Calu3 (cell line): ENCODE measurements at regions not wholly inside any gene's neighbourhood (a gene's known extent, or its start where the extent isn't known, plus 50 kb on each side); places are given as distances from the start of the nearest gene placed in this dataset.

Source experiments
- BruUV-seq: library from RNA; stranded (reverse); fragments of 400-500 nt; replicated peaks from 2 replicates; lab custom pipeline; 2021; lab: Mats Ljungman, UMichigan
- CTCF ChIA-PET: fragments of 300-600 bp; sonication (Branson Sonifier 250); formaldehyde crosslinking; loops from one replicate; lab custom pipeline; 2022; ENCODE audit warnings: antibody characterized with exemption; lab: Charles Lee
- DNase-seq: peaks from one replicate; pipeline ENCODE4 v3.0.0; 2022
- H3K27ac Mint-ChIP-seq: one replicate; pipeline ENCODE4 v1.8.0; 2022; ENCODE audit warnings: mixed read lengths; ENCODE audit not compliant: unreplicated experiment
- H3K27me3 Mint-ChIP-seq: one replicate; pipeline ENCODE4 v1.8.0; 2022; ENCODE audit warnings: mixed read lengths; ENCODE audit not compliant: unreplicated experiment
- H3K36me3 Mint-ChIP-seq: one replicate; pipeline ENCODE4 v1.8.0; 2022; ENCODE audit warnings: mild to moderate bottlenecking, moderate library complexity, mixed read lengths; ENCODE audit not compliant: insufficient read depth, unreplicated experiment
- H3K4me1 Mint-ChIP-seq: one replicate; pipeline ENCODE4 v1.8.0; 2022; ENCODE audit warnings: mild to moderate bottlenecking, low read depth, mixed read lengths; ENCODE audit not compliant: unreplicated experiment
- H3K4me3 Mint-ChIP-seq: one replicate; pipeline ENCODE4 v1.8.0; 2022; ENCODE audit warnings: mild to moderate bottlenecking, low read depth, moderate library complexity, mixed read lengths; ENCODE audit not compliant: unreplicated experiment
- H3K9me3 Mint-ChIP-seq: one replicate; pipeline ENCODE4 v1.8.0; 2022; ENCODE audit warnings: low read depth, mixed read lengths; ENCODE audit not compliant: unreplicated experiment
- intact Hi-C: fragments of 100-400 bp; cut with micrococcal nuclease; formaldehyde crosslinking; loops from one replicate; pipeline ENCODE4 v1.10.0; 2022; ENCODE audit not compliant: unreplicated experiment
- TF ChIP-seq, protein P1 (sequence below): fragments of 200-600 bp; IDR thresholded peaks from one replicate; pipeline ENCODE4 v1.8.0; 2022; ENCODE audit warnings: antibody characterized with exemption; ENCODE audit not compliant: unreplicated experiment

DNA sequence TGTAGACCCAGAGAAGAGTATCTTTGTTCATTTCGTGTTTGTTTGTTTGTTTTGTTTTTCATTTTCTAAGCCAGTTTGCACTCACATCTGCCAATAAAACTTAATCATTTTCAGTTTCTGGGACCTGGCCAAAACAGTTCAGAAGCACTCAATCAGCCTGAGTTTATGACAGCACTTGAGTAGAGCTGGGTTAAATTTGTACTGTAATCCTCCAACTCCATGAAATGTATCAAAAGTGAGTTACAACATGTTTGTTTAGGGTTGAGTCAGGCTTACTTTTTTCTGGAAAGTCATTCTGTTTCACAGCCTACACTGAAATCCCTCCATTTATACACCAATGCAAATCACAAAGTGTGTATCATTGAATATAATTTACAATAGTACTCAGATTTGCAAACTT, 91.9 kb downstream of the ZWINT start:
- TF ChIP-seq, protein P1, sequence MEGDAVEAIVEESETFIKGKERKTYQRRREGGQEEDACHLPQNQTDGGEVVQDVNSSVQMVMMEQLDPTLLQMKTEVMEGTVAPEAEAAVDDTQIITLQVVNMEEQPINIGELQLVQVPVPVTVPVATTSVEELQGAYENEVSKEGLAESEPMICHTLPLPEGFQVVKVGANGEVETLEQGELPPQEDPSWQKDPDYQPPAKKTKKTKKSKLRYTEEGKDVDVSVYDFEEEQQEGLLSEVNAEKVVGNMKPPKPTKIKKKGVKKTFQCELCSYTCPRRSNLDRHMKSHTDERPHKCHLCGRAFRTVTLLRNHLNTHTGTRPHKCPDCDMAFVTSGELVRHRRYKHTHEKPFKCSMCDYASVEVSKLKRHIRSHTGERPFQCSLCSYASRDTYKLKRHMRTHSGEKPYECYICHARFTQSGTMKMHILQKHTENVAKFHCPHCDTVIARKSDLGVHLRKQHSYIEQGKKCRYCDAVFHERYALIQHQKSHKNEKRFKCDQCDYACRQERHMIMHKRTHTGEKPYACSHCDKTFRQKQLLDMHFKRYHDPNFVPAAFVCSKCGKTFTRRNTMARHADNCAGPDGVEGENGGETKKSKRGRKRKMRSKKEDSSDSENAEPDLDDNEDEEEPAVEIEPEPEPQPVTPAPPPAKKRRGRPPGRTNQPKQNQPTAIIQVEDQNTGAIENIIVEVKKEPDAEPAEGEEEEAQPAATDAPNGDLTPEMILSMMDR = no peak
- no peaks in the 10 kb centered on the region for H3K27me3 Mint-ChIP-seq
- no peaks in the 10 kb centered on the region for H3K36me3 Mint-ChIP-seq
- CTCF ChIA-PET = no interaction called here
- intact Hi-C loops = no loop called here
- BruUV-seq = no TSS peak
- H3K4me1 Mint-ChIP-seq = no peaks in the 10 kb centered on the region
- no peak overlapping the region for H3K27ac Mint-ChIP-seq
- no peak overlapping the region for H3K4me3 Mint-ChIP-seq
- peaks cover 2% of the 10 kb centered on the region for H3K9me3 Mint-ChIP-seq
- DNase-seq = no peak

DNA sequence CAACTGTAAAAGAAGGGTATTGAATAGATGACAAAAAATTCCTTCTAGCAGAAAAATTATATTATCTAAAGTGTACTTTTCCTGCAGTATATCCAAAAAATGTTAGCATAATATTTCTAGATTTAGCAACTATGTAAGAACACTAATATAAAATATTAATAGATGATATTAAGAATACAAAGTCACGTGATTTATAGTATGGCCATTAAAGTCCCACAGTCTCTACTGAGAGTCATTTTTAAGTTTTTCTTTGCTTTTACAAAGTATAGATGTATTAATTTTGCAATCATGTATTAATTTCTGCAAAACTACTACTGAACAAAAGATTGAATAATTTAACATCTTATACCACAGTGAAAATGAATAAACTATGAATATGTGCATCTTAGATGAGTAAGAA, 94.9 kb downstream of the ZWINT start:
- no peaks in the 10 kb centered on the region for H3K27me3 Mint-ChIP-seq
- BruUV-seq = no TSS peak
- TF ChIP-seq, protein P1 = no peak
- no peak overlapping the region for H3K4me3 Mint-ChIP-seq
- H3K9me3 Mint-ChIP-seq = peaks cover 2% of the 10 kb centered on the region
- CTCF ChIA-PET = no interaction called here
- H3K27ac Mint-ChIP-seq = no peak overlapping the region
- no peaks in the 10 kb centered on the region for H3K4me1 Mint-ChIP-seq
- DNase-seq = no peak
- intact Hi-C loops = no loop called here
- H3K36me3 Mint-ChIP-seq = no peaks in the 10 kb centered on the region

DNA sequence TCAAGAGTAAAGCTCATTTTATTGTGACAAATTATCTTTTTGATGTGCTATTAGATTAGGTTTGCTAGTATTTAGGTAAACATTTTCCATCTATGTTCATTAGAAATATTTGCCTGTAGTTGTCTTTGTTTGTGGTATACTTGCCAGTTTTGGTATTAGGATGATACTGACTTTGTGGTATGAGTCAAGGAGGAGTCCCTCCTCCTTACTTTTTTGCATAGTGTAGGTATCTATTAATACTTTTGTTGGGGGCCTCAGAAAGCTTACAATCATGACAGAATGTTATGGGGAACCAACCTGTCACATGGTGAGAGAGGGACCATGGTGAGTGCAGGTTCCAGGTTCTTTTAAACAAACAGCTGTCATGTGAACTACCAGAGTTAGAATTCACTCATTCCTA, 102.1 kb downstream of the ZWINT start:
- Mint-ChIP-seq H3K9me3 (no peaks in the 10 kb centered on the region), H3K27ac (no peak overlapping the region), H3K4me1 (no peaks in the 10 kb centered on the region), H3K36me3 (no peaks in the 10 kb centered on the region), H3K4me3 (no peak overlapping the region), H3K27me3 (no peaks in the 10 kb centered on the region)
- intact Hi-C loops = no loop called here
- CTCF ChIA-PET = no interaction called here
- TF ChIP-seq, protein P1 = no peak
- BruUV-seq = no TSS peak
- no peak for DNase-seq

DNA sequence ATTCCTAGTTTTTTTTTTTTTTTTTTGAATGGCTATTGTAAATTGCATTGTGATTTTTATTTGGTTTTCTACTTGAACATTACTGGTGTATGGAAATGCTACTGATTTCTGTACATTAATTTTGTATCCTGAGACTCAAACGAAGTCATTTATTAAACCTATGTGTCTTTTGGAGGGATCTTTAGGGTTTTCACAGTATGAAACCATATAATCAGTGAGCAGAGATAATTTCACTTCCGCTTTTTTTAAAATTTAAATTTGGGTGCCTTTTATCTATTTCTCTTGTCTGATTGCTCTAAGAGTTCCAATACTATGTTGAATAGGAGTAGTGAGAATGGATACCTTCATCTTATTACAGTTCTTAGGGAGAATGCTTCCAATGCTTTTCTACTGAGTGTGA, 102.7 kb downstream of the ZWINT start:
- BruUV-seq = no TSS peak
- no peaks in the 10 kb centered on the region for H3K9me3 Mint-ChIP-seq
- H3K27ac Mint-ChIP-seq = no peak overlapping the region
- intact Hi-C loops = no loop called here
- H3K4me1 Mint-ChIP-seq = no peaks in the 10 kb centered on the region
- CTCF ChIA-PET = interaction anchor here (0.6 kb wide), 1 partner anchor 1399 kb away, joined by 4 read pairs; no protein-coding TSS in a partner anchor
- no peak for DNase-seq
- no peaks in the 10 kb centered on the region for H3K27me3 Mint-ChIP-seq
- no peak overlapping the region for H3K4me3 Mint-ChIP-seq
- TF ChIP-seq, protein P1 = no peak
- H3K36me3 Mint-ChIP-seq = no peaks in the 10 kb centered on the region
